ENCODE measurements at regions not wholly inside any gene's neighbourhood (a gene's known extent, or its start where the extent isn't known, plus 50 kb on each side); places are given as distances from the start of the nearest gene placed in this dataset.

DNA sequence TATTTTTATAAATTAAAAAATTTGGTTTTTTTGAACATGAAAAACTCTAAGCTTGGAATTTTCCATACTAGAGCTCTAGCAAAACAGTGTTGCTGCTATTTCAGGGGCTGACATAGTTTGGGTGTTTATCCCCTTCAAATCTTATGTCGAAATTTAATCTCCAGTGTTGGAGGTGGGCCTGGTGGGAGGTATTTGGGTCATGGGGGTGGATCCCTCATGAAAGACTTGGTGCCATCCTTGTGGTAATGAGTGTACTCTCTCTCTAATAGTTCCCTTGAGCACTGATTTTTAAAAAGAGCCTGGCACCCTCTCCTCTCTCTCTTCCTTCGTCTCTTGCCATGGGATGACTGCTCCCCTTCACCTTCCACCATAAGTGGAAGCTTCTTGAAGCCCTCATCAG is 244.6 kb upstream of the UBE2E3 start:
- TF ChIP-seq, protein P1, sequence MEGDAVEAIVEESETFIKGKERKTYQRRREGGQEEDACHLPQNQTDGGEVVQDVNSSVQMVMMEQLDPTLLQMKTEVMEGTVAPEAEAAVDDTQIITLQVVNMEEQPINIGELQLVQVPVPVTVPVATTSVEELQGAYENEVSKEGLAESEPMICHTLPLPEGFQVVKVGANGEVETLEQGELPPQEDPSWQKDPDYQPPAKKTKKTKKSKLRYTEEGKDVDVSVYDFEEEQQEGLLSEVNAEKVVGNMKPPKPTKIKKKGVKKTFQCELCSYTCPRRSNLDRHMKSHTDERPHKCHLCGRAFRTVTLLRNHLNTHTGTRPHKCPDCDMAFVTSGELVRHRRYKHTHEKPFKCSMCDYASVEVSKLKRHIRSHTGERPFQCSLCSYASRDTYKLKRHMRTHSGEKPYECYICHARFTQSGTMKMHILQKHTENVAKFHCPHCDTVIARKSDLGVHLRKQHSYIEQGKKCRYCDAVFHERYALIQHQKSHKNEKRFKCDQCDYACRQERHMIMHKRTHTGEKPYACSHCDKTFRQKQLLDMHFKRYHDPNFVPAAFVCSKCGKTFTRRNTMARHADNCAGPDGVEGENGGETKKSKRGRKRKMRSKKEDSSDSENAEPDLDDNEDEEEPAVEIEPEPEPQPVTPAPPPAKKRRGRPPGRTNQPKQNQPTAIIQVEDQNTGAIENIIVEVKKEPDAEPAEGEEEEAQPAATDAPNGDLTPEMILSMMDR (conservative IDR thresholded peaks at IDR 0.05) = no peak
- no peak for TF ChIP-seq EZH2 (IDR thresholded peaks at IDR 0.05; ENCODE audit: low read depth)
